ENCODE measurements at regions not wholly inside any gene's neighbourhood (a gene's known extent, or its start where the extent isn't known, plus 50 kb on each side); places are given as distances from the start of the nearest gene placed in this dataset.
"Not testable (repeated sequence)": the region's sequence is repeated elsewhere in the genome, so short reads cannot be mapped to it uniquely, and the experiment has no call there.

- TF ChIP-seq ZNF785 (CRISPR knock-in tag; IDR thresholded peaks at IDR 0.05); TCF7 (IDR thresholded peaks at IDR 0.05; ENCODE audit: borderline replicate concordance); KDM1A (IDR thresholded peaks at IDR 0.05); GATA2 (CRISPR knock-in tag; IDR thresholded peaks at IDR 0.05); FOS (IDR thresholded peaks at IDR 0.05; ENCODE audit: extremely low read depth, insufficient read length); TFAP4 (CRISPR knock-in tag; IDR thresholded peaks at IDR 0.05; ENCODE audit: borderline replicate concordance); NRF1 (conservative IDR thresholded peaks at IDR 0.05 in 1 of 2, IDR thresholded peaks at IDR 0.05 in 1 of 2); POLR2AphosphoS5 (IDR thresholded peaks at IDR 0.05; ENCODE audit: control insufficient read depth, insufficient read depth, low read depth, low read length): not testable (repeated sequence)
Measured at GRCh38 chr6:84837068-84837866, 72.9 kb upstream of the TBX18 start.

Data from K562 (cell line).